ENCODE measurements at regions not wholly inside any gene's neighbourhood (a gene's known extent, or its start where the extent isn't known, plus 50 kb on each side); places are given as distances from the start of the nearest gene placed in this dataset.

- DNase-seq (ENCODE audit: low read depth in 2 of 2): no peak
Observed at GRCh38 chr7:81606078-81606863, 163.6 kb downstream of the HGF start.

DNA sequence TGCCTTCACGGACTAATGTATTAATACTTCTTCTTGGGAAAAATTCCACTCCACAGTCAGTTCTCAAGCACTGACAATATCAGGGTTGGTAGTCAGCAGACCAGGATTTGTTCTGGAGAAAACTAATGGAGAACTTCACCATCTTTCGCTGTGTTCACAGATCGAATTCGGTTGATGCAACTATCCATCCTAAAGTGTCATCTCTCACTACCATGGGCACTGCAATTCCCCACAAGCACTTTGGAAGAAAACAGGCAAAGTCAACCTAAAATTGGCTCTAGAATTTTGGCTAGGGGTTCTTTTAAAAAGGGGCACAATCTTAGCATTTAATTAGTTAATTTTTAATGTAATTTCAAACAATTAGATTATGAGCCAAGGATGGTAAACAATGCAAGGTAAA is 164.4 kb downstream of the HGF start:
- DNase-seq (ENCODE audit: low read depth in 2 of 2): no peak

DNA sequence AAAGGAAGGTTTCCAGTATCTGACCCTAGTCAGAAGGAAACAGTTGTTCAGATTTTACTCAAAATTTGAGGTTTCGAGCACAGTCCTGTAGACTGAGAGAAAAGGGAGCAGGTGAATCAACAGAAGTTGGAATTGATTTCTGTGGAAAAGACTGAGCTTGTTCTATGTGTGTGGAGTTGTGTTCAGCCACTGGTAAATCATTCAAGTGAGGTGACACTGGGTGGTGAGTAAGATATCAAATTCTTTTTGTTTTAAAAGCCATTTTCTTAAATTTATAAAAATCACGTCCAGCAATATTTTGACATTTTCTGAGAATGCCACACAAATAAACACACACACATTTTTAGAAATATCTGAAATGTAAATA is 165.1 kb downstream of the HGF start:
- DNase-seq (ENCODE audit: low read depth in 2 of 2): no peak

GRCh38 chr7:81604075-81604807 is 165.6 kb downstream of the HGF start:
- no peak for DNase-seq (ENCODE audit: low read depth in 2 of 2)

DNA sequence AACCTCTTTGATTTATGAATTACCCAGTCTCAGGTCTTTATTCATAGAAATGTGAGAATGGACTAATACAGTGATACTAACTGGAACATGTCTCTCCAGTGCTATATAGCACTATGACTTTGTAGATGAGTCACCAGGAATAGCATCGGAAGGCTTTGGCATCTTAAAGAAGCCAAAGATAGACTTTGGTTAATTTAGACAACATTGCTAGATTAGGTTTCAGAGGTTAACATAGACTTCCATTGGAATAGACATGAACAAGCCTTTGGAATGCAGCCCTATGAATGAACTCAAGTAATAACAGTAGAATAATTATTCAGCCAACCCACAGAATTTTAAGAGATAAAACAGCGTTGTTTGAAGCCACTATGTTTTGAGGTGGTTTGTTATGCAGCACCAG is 169.2 kb downstream of the HGF start:
- no peak for DNase-seq (ENCODE audit: low read depth in 2 of 2)

GRCh38 chr7:81598951-81599350 is 170.9 kb downstream of the HGF start:
- no peak for DNase-seq (ENCODE audit: low read depth in 2 of 2)

GRCh38 chr7:81594767-81595166 is 175.1 kb downstream of the HGF start:
- DNase-seq (ENCODE audit: low read depth in 2 of 2): no peak

DNA sequence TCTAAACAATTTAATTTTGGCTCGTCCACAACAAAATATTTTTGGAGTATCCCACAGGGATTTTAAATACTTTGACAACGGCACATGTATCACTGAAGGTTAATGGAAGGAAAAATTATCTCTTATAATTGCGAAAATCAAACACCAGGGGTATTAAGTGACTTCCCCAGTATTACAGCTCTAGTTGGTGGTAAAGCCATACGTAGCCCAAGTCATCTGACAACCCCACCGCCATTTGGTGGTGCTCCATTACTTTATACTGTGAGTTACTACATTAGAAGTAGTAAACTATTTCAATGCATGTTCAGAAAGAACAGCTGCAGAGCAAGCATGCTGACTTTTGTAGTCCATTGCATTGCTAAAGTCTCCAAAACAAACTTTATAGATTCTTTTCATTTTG is 179.7 kb downstream of the HGF start:
- no peak for DNase-seq (ENCODE audit: low read depth in 2 of 2)

GRCh38 chr7:81584667-81585066 is 185.2 kb downstream of the HGF start:
- DNase-seq (ENCODE audit: low read depth in 2 of 2): no peak

- no peak for DNase-seq (ENCODE audit: low read depth in 2 of 2)
Observed at GRCh38 chr7:81583882-81584533, 185.8 kb downstream of the HGF start.

DNA sequence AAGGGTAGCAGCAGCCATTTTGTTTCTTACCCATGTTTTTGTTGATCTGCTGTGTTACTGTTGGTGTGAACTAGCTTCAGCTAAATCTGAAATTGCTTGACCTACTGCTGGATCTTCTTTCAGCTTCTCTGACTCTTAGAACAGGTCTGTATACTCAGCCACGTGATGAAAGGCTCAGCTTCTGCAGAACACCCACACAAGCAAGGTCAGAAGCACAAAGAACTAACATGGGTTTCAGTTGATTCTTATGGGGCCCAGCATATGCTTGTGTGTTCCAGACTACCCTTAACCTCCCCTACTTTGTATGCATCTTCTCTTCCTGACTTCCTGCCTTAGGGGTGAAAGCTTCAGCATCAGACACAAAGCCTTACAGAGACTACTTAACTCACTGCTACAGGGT is 186.8 kb downstream of the HGF start:
- no peak for DNase-seq (ENCODE audit: low read depth in 2 of 2)

DNA sequence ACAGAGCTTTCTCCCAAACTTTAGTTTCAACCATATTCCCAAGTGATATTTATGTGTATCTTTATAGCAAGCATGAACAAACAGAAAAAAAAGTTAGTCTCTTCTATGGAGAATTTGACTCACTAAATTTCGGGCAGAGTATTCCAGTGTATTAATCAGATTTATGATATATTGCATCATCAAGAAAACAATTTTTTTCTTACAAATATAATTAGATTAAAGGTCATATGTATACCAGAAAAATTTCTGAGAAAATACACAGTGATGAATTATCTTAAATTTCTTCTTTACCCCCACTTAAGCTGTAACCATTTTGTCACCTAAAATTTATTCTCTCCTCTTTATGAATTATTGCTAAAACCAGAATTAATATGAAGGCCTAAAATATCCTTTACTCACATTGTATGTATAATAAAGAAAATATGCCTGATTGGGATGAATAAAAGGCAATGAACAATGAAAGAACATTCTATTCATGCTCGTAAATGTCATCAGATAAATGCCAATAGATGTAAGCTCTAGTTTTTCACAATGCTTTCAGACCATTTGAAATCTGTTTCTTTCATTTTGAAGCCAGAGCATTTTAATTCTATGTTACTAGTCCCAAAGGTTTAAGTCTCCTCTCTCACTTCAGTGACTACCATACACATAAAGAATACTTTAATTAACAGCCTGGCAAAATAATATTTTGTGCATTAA is 192.1 kb downstream of the HGF start:
- no peak for DNase-seq (ENCODE audit: low read depth in 2 of 2)

DNA sequence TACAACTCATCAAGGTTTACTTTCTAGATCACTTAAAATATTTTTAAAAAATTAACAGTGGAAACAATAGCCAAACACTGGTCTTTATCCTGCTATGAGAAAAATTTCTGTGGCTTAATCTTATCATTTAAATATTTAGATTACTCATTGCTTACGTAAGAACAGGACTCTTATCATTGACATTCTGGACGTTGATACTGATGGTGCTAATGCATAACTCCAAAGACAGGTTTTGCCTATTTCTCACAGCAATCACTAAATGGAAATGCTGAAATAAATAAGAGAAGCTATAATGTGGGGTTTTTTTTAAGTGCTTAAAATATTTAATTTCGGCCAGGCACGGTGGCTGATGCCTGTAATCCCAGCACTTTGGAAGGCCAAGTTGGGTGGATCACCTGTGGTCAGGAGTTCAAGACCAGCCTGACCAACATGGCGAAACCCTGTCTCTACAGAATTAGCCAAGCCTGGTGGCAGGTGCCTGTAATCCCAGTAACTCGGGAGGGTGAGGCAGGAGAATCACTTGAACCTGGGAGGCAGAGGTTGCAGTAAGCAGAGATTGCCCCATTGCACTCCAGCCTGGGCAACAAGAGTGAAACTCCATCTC is 195.0 kb downstream of the HGF start:
- DNase-seq (ENCODE audit: low read depth in 2 of 2): no peak

DNA sequence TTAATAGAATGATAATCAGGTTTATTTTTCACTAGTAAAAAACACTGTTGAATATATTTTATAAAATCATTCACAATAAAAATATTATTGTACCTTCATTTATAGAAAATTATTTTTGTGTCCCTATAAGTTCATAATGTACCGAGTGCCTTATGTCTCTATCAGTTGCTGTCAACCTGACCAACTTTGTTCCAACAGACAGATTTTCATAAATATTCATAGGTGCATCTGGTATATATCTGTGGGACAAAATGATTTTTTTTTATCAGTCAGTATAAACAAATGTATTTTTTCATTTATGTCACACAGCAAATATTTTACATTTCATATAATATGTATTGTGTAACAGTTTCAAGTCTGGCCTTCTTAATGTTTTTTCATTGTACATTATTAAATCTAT is 195.9 kb downstream of the HGF start:
- DNase-seq (ENCODE audit: low read depth in 2 of 2): no peak

- no peak for DNase-seq (ENCODE audit: low read depth in 2 of 2)
Observed at GRCh38 chr7:81573128-81573527, 196.7 kb downstream of the HGF start.

DNA sequence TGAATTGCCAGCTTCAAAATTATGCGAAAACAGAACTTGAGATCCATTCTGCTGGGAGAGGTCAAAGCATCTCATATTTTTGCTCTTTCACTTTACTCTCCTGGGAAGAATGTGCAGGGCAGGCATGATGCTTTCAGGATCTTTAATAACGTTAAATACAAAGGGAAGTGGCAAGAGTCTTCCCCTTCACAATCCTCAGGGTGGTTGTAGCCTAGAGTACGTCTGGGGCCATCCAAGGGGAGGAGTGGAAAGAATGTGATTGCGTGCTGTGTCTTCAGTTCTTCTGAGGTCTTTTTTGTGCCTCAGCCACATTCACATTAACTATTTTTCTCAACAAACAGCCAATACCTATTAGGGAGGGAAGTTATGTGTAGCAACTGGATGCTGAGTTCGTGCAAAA is 207.3 kb downstream of the HGF start:
- DNase-seq (ENCODE audit: low read depth in 2 of 2): no peak

DNA sequence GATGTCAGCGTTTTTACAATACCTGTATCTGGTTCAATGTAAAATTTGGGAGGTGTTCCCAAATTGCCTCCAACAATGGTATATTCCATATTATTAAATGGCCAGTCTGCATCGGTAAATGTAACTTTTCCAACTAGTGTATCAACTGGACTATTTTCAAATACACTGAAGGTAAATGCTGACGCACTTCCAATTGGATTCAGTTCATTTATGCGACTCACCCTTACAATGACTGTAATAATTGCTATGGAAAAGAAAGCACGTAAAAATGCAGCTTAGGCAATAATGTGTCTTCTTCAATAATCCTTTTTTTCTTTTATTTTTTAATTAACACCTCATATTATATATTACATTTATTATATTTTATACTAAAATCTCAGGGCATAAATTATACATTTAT is 209.1 kb downstream of the HGF start:
- DNase-seq (ENCODE audit: low read depth in 2 of 2): no peak

- no peak for DNase-seq (ENCODE audit: low read depth in 2 of 2)
Observed at GRCh38 chr7:81549484-81550016, 220.3 kb downstream of the HGF start.

GRCh38 chr7:81534996-81535395 is 234.9 kb downstream of the HGF start:
- DNase-seq (ENCODE audit: low read depth in 2 of 2): no peak

DNA sequence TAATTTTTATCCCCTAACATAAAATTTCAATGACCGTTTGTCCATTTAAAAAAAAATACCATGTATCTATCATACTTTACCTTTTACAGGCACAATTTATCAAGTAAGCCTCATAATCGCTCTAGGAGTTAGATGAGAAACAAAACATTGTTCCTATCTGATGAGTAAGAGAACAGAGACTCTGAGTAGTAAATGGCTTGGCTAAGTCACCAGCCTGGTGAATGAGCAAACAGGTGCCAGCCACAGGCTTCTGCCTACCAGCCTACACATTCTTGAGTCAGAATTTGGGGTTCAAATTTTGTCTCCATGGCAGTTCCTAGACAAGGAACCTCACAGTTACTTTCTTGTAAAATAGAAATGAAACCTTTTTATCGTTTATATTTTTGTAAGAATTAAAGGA is 235.4 kb downstream of the HGF start:
- no peak for DNase-seq (ENCODE audit: low read depth in 2 of 2)

DNA sequence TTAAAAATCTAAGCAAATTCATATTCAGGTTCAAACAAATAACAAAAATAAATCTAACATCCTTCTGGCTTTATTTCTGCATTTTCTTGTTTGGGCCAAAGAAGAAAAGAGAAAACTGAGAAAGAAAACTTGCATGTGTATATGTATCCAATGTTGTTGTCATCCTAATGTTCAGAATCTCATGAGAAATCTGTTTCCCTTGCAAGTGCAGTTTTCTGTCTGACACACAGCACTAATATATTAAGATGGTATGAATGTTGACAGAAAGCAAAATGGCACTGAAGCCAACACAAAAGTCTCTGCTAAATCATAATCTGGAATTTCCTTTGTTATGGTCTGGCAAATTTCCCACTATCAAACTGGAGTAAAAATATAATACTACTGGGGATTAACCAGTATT is 235.9 kb downstream of the HGF start:
- no peak for DNase-seq (ENCODE audit: low read depth in 2 of 2)

GRCh38 chr7:81533426-81533825 is 236.4 kb downstream of the HGF start:
- no peak for DNase-seq (ENCODE audit: low read depth in 2 of 2)

Measured in stimulated activated CD4-positive, alpha-beta T cell treated with anti-CD3 and anti-CD28 coated beads, Interleukin-15, amount 100 ng/mL, for 48 hours (primary cell).